Endodermal cell (in vitro differentiated cells): ENCODE measurements at regions not wholly inside any gene's neighbourhood (a gene's known extent, or its start where the extent isn't known, plus 50 kb on each side); places are given as distances from the start of the nearest gene placed in this dataset.

ENCODE experiments used
- DNase-seq: peaks from one replicate; pipeline ENCODE4 v3.0.0-alpha.2; 2017
- H3K27ac ChIP-seq: 2 replicates; pipeline ENCODE4 v1.5.1; 2013; ENCODE audit warnings: mild to moderate bottlenecking, low read depth, low read length, moderate library complexity
- H3K27me3 ChIP-seq: 2 replicates; pipeline ENCODE4 v1.6.1; 2013; ENCODE audit warnings: mild to moderate bottlenecking, low read length, moderate library complexity; ENCODE audit not compliant: insufficient read depth, control insufficient read depth, poor library complexity, severe bottlenecking
- H3K36me3 ChIP-seq: 2 replicates; pipeline ENCODE4 v1.7.0; 2013; ENCODE audit warnings: mild to moderate bottlenecking, low read length, moderate library complexity; ENCODE audit not compliant: control insufficient read depth, insufficient read depth
- H3K4me1 ChIP-seq: one replicate; pipeline ENCODE4 v1.7.0; 2013; ENCODE audit warnings: low read length; ENCODE audit not compliant: control insufficient read depth, insufficient read depth
- H3K4me3 ChIP-seq: 2 replicates; pipeline ENCODE4 v1.5.1; 2013; ENCODE audit warnings: mild to moderate bottlenecking, low read length, moderate library complexity
- H3K9ac ChIP-seq: 2 replicates; pipeline ENCODE4 v1.6.1; 2013; ENCODE audit warnings: mild to moderate bottlenecking, low read length, moderate library complexity; ENCODE audit not compliant: poor library complexity, severe bottlenecking; ENCODE audit errors: extremely low read depth
- H3K9me3 ChIP-seq: 2 replicates; pipeline ENCODE4 v1.6.1; 2013; ENCODE audit warnings: mild to moderate bottlenecking, low read length, moderate library complexity; ENCODE audit not compliant: control insufficient read depth
- H3K27ac Mint-ChIP-seq: 2 replicates; pipeline ENCODE4 v1.8.0; 2020; ENCODE audit warnings: mixed read lengths
- H3K27me3 Mint-ChIP-seq: 2 replicates; pipeline ENCODE4 v1.8.0; 2021; ENCODE audit warnings: mild to moderate bottlenecking, mixed read lengths; ENCODE audit not compliant: insufficient read depth
- H3K36me3 Mint-ChIP-seq: 2 replicates; pipeline ENCODE4 v1.8.0; 2020; ENCODE audit warnings: low read depth, mixed read lengths
- H3K4me1 Mint-ChIP-seq: 2 replicates; pipeline ENCODE4 v1.8.0; 2020; ENCODE audit warnings: mixed read lengths
- H3K4me3 Mint-ChIP-seq: 2 replicates; pipeline ENCODE4 v1.8.0; 2020; ENCODE audit warnings: mild to moderate bottlenecking, moderate library complexity, mixed read lengths
- H3K9me3 Mint-ChIP-seq: 2 replicates; pipeline ENCODE4 v1.8.0; 2020; ENCODE audit warnings: mild to moderate bottlenecking, mixed read lengths
- CTCF ChIP-seq: fragments of 200-600 bp; sonication (generic); conservative IDR thresholded peaks from 2 replicates; pipeline ENCODE4 v1.5.0; 2021; ENCODE audit warnings: antibody characterized with exemption, mild to moderate bottlenecking
- WGBS, 2 experiments: methylation state at CpG; one replicate each; pipeline versions ENCODE4 v1.1.5 to v1.1.7; 2013; ENCODE audit warnings: missing lambda C conversion rate in 2 of 2, mixed read lengths in 1 of 2; ENCODE audit not compliant: insufficient coverage in 1 of 2, insufficient read length in 1 of 2; 5-methylcytosine and 5-hydroxymethylcytosine counted together

DNA sequence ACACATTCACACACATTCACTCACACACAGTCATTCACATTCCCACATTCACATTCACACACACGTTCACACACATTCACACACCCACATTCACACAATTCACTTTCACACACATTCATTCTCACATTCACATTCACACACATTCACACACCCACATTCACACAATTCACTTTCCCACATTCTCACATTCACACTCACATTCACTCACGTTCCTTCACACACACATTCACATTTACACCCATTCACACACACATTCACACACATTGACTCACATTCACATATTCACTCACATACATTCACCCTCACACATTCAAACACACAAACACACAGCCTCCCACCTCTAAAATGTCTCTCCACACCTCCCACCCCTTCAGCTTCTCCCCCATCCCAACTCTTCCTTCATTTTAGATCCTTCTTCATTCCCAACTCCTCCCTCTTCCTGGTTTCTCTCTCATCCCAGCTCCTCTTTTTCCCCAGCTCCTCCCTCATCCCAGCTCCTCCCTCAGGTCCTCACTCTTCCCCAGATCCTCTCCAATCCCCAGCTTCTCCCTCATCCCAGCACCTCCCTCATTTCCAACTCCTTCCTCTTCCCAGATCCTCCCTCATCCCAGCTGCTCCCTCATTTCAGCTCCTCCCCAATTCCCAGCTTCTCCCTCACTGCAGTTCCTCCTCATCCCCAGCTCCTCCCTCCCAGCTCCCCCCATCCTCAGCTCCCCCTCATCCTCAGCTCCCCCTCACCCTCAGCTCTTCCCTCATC, 111.0 kb downstream of the FAM53A start:
- 86 to 91% methylated on average over 2 of the region's 2 CpGs for WGBS, 2 experiments
- no peak overlapping the region for H3K4me3 ChIP-seq
- H3K27me3 ChIP-seq: peaks cover 1% of the 10 kb centered on the region
- H3K36me3 Mint-ChIP-seq: no peaks in the 10 kb centered on the region
- no peak for TF ChIP-seq CTCF
- peaks cover 22% of the 10 kb centered on the region for H3K4me1 Mint-ChIP-seq
- peaks cover 3% of the 10 kb centered on the region for H3K9me3 Mint-ChIP-seq
- H3K27ac Mint-ChIP-seq: no peak overlapping the region
- H3K9ac ChIP-seq: no peak overlapping the region
- no peaks in the 10 kb centered on the region for H3K9me3 ChIP-seq
- no peak overlapping the region for H3K4me3 Mint-ChIP-seq
- DNase-seq: no peak
- H3K27me3 Mint-ChIP-seq: peaks cover 2% of the 10 kb centered on the region
- peaks cover 7% of the 10 kb centered on the region for H3K4me1 ChIP-seq
- no peaks in the 10 kb centered on the region for H3K36me3 ChIP-seq
- no peak overlapping the region for H3K27ac ChIP-seq

- 55 to 75% methylated on average over 4 to 9 of the region's 9 CpGs for WGBS, 2 experiments
- Histone ChIP-seq H3K36me3 (no peaks in the 10 kb centered on the region), H3K4me3 (no peak overlapping the region), H3K27me3 (no peaks in the 10 kb centered on the region), H3K9me3 (no peaks in the 10 kb centered on the region), H3K4me1 (peaks cover 2% of the 10 kb centered on the region), H3K27ac (no peak overlapping the region), H3K9ac (no peak overlapping the region)
- H3K27me3 Mint-ChIP-seq: peaks cover 2% of the 10 kb centered on the region
- H3K9me3 Mint-ChIP-seq: peaks cover 3% of the 10 kb centered on the region
- DNase-seq: peak; percentile 85
- H3K4me1 Mint-ChIP-seq: peaks cover 21% of the 10 kb centered on the region
- no peaks in the 10 kb centered on the region for H3K36me3 Mint-ChIP-seq
- no peak overlapping the region for H3K4me3 Mint-ChIP-seq
- no peak for TF ChIP-seq CTCF
- H3K27ac Mint-ChIP-seq: no peak overlapping the region
Measured at GRCh38 chr4:1572521-1572920, 111.6 kb downstream of the FAM53A start.

DNA sequence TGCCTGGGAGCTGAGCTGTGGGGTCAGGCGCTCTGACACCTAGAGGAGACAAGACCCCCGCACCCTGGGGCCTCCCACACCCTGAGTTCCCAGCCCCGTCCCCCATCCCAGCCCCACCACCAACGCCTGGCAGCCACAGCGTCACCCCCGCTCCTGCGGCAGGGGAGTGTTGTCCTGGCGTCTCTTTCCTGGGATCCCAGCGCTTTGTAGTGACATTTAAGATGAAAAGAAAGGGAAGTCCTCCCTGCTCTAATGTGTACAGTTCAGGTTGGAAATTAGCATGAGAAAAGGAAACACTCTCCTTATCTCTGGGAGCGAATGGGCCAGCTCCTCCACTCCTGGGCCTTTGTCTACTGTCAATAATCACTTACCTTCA, 112.1 kb downstream of the FAM53A start:
- no peaks in the 10 kb centered on the region for H3K36me3 Mint-ChIP-seq
- Histone ChIP-seq H3K9me3 (no peaks in the 10 kb centered on the region), H3K4me1 (peaks cover 2% of the 10 kb centered on the region), H3K4me3 (no peak overlapping the region), H3K27ac (no peak overlapping the region), H3K27me3 (no peaks in the 10 kb centered on the region), H3K9ac (no peak overlapping the region), H3K36me3 (no peaks in the 10 kb centered on the region)
- peaks cover 2% of the 10 kb centered on the region for H3K27me3 Mint-ChIP-seq
- H3K9me3 Mint-ChIP-seq: peaks cover 3% of the 10 kb centered on the region
- TF ChIP-seq CTCF: no peak
- 53 to 61% methylated on average over 6 to 10 of the region's 10 CpGs for WGBS, 2 experiments
- DNase-seq: no peak
- H3K27ac Mint-ChIP-seq: no peak overlapping the region
- peaks cover 17% of the 10 kb centered on the region for H3K4me1 Mint-ChIP-seq
- no peak overlapping the region for H3K4me3 Mint-ChIP-seq
